Umbilical cord (tissue), 1 donor: ENCODE measurements at regions not wholly inside any gene's neighbourhood (a gene's known extent, or its start where the extent isn't known, plus 50 kb on each side); places are given as distances from the start of the nearest gene placed in this dataset.

Experiments used
- DNase-seq: peaks from one replicate; pipeline ENCODE4 v3.0.0-alpha.2; 2015; ENCODE audit warnings: low spot score

DNA sequence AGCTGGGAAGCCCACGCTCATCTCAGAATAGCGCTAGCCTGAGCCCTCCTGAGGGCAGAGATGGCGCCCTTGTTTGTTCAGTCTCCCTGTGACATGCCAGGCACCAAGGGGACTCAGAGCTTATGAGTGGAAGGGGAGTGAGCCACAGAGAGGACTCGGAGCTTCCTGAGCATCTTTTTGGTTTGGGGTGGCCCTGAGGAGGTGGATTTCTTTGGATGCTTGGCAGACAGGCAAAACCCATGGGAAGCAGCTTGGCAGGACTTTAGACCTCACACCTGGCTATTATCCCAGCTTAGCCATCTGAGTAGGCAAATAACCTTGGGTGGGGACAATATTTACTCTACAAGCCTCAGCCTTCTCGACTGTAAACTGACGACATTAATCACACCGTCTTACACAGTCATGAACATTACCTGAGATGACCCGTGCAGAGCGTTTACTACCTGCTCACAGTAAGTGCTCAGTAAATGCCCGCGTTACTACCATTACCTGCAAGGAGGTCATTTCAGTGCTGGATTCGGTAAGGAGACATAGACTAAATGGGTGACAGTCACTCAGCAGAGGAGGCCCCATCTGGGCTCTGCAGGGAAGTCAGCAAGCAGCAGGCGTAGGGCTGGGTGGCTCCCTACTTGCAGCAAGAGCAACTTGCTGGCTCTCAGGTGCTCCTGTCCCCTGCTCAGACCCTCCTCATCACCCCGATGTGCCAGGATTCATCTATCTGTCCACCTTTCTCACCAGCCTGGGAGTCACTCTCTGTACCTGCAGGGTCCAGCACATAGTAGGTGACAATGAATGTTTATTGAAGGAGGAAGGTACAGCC lies 54.9 kb downstream of the KLHDC7A start:
- no peak for DNase-seq

DNA sequence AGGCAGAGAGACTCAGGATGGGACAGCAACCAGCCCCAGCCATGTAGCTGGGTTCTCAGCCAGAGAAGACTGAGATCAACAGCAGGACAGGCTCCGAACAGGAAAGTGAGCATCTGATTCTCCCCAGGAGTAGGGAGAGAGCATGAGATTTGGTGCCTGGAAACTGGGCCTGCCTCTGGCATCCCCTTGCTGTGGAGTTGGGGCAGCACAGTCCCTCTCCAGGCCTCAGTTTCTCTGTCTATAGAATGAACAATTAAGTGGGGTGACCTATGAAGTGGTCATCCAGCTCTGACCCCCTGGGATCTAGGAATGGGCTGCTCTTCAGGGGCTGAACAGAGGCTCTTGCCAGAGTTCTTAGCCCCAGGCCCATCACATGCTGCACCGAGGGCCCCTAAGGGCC lies 55.6 kb downstream of the KLHDC7A start:
- DNase-seq, result no peak

DNA sequence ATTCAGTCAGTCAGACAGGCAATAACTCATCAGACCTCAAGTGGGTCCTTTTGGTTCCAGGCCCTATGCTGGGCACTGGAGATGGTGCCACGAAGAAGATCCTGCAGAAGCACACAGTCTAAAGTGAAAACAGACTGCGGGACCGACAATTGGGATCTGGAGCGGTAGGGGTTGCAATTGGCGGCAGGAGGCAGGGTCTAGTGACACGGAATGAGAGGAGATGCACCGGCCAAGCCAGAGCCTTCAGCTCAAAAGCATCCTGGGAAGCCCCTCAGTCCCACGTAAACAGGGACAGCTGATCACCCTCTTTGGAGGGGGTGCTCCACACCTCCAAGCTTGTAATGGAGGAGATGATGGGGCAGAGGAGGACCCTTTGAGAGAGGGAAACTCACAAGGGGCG lies 56.2 kb downstream of the KLHDC7A start:
- DNase-seq, result no peak

DNA sequence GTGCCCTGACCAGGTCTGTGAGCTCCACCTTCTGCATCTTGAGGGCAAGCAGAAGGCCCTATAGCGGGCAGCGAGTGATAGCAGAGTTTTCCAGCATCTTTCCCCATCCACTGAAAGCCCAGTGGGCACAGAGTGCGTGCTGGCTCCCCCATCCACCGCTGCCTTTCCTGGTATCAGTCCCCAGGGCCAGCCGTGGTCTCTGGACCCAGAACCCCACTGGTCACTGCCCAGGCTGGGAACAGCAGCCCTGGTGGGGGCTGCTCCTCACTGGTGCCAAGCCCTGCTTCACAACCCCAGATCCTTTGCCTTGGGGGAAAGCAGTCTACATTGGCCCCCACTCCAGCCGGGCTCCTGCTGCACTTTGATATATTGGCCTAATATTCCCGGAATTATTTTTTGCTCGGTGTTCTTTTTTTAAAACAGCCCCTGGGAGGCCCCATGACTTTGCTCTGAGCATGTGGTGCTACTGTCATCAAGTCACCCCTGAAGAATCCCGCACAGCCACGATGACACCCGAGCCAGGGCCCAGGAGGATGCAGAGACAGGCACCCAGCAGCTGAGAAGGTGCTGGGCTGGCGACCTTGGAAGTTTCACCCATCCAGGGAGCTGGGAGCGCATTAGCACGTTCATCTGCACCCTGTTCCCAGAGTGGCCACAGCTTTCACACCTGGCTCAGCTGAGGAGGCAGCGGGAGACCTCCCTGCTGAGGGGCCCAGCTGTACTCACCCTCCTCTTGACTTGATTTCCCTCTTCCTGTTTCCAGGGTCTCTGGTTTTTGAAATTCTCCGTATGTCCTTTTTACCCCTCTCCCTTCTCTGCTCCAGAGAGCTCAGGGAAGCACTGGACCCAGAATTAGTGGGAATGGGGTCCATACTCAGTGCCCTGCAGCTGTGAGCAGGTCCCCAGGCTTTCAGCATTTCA lies 56.9 kb downstream of the KLHDC7A start:
- no peak for DNase-seq

DNA sequence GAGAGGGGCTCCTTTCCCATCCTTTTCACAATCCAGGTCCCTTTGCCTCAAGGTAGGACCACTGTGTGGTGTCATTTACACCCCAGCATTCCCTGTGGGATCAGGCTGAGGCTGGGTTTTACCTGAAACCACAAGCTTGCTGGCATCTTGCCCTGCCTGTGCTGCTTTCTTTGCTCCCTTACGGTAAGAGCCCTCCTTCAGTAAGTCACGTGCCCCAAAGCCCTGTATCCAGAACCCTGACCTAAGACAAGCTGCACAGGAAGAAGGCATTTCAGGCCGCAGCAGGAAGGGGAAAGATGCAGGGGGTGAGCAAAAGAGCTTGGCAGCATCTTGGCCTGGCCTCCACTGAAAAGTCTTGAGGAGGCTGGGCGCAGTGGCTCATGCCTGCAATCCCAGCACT lies 58.4 kb downstream of the KLHDC7A start:
- no peak for DNase-seq

DNA sequence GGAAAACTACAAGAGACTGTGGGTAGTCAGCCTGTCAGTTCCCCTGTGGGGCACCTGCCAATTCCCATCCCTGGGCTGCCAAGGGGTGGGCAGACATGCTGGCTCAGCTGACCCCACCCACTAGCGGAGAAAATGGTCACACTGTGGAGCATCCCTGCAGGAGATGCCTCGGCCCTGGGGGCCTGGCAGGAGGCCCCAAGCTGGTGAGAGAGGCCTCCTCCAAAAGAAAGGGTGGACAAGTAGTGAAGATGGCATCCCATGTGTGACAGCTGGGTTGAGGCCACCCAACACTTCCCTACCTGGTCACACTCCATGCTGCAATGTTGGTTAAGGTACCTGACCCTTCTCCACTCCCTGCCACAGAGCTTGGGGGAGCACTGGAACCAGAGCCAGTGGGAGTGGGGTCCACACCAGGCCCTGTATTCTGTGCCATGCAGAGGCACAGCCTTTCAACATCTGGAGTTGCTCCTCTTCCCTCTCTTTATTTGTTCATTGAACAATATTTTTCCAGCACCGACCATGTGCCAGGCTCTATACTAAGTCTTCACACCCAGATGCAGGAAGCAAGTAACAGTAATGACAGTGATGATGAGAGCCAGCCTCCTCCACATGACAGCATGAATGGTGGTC lies 59.5 kb downstream of the KLHDC7A start:
- no peak for DNase-seq

DNA sequence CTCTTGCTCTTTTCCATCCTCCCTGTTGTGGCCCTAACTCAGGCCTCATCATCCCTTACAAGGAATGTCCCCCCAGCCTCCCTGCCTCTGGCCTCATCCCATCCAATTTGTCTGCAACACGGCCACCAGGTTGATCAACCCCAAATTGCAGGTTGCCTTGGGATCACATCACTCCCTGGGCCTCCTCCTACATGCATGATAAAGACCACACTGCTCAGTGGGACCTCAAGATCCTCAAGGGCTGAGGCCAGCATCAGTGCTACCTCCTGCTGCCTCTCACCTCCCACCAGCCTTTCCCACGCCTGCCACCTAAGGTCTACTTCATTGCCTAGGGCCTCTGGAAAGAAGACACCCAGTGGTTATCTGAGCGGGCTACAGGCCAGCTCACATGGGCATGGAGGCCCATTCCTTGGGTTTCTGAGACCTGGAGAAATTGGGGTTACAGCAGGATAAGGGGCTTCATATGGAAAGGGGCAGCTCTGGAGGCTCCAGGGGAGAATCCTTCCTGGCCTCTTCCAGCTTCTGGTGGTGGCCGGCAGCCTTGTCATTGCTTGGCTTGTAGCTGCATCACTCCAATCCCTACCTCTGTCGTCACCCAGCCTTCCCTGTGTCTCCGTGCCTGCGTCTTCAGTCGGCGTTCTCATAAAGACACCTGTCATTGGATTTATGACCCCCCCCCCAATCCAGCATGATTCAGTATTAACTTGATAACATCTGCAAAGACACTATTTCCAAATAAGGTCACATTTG lies 60.5 kb downstream of the KLHDC7A start:
- DNase-seq, result no peak

DNA sequence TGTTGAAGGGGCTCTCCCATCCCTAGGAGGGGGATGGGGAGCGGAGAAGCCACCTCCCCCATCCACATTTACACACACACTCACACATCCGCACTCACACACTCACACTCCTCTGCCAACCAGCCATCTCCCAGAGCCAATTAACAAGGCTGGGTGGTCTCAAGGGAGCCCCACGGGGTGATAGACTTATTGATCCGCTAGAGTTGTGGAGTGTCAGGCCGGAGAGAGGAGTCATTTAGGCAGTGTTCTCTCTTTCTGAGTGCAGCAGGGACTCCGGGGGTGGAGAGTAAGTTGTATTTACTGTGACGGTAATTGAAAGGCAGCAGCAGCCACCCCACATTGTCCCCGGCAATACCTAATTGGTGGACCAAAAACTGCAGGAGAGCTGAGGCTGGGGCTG lies 61.6 kb downstream of the KLHDC7A start:
- DNase-seq, result no peak

DNA sequence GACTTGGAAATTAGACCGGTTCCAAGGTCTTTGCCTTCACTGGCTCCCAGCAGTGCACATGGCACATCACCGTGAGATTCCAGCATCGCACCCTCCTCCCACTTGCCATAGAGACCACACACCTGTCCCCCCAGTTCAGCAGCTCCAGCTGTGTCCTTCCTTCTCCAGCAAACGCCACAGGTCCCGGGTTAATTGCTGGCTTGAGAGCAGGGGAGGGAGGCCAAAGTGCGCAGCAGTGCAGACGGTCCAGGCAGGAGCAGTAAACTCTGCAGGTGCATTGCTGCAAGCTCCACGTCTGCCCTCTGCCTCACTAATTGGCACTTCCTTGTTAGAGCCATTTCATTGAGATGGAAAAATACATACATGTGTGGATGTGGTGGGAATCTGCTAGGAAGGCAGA lies 65.3 kb downstream of the KLHDC7A start:
- no peak for DNase-seq

DNA sequence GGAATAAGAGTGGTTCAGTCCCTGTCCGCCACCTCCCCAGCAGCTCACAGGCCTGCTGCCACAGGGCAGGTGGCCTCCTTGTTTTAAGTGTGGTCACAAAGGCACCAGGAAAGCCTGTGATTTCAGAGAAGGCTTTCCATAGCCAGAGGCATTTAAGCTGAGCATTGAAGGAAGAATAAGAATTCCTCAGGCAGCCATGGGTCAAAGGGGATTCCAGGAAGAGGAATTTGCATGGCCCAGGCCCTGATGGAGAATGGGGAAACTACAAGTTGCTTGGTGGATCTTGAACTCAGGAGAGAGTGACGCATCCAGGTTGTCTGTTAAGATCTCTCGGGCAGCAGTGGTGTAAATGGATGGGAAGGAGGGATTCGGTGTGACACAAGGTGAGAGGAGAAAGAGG lies 66.7 kb downstream of the KLHDC7A start:
- DNase-seq, result no peak

DNA sequence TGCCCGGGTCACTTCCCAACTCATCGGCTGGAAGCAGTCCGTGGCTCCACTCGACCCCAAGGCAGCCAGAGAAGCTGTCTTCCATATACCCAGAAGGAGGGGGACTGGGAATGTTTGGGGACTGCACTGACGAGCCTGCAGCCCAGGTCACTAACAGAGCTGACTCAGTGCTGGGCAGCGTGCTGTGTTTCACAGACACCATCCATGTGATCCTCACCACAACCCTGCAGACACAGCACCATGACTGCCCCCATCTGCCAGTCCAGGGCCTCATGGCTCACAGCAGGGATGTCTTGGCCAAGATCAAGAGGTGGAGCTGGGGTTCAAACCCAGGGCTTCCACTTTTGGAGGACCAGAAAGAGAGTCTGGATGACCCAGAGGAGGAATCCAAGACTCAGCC lies 67.9 kb downstream of the KLHDC7A start:
- DNase-seq, result no peak

DNA sequence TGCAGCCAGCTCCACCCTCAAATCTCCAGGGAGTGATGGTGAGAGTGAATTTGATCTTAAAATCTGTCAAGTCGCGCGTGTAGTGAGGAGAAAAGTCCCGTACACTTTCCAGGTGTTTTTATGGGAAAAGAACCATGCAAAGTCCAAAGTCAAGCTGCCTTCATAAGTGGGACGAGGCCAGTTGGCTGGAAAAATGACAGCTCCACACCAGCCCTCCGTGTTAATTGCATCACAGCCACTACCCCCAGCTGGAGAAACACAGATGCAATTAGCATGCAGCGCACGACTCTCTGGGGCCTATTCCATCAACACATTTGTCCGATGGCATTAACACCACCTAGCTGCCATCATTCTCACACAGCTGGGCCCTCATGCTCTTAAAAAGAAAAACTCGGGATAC lies 68.4 kb downstream of the KLHDC7A start:
- DNase-seq, result no peak

DNA sequence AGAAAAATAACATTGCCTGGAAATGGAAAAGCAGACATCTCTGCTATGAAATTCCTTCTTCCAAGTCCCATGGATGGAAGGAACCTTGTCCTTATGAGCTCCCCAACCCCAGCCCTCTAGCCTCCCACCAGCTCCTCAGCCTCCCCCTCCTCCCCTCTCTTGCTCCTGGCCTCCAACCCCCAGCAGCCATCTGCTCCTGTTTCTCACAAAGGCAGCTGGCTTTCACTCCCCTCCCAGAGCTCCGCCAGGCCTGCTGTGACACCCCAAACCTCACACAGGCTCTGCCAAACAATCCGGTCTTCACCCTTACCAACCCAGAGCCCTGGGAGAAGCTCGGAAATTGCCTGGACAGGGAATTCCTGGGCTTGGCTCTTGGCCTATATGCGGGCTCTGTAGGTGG lies 69.2 kb downstream of the KLHDC7A start:
- DNase-seq, result no peak

DNA sequence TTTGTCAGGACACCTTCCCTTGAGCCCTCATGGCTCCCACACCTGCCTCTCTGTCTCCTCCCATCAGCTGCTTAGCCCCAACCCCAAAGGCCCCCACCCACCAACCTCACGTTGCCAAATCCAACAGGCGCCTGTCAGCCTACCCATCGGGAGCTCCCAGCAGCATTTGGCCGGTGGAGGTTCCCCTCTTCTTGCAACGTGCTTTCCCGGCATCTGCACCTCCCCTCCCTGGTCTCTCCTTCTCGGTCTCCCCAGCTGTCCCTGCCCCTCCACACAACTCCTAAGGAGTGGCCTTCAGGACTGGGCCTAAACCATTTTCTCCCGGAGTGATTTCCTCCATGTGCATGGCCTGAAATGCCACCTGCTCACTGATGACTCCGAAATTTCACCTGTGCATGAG lies 71.9 kb downstream of the KLHDC7A start:
- DNase-seq, result no peak

DNA sequence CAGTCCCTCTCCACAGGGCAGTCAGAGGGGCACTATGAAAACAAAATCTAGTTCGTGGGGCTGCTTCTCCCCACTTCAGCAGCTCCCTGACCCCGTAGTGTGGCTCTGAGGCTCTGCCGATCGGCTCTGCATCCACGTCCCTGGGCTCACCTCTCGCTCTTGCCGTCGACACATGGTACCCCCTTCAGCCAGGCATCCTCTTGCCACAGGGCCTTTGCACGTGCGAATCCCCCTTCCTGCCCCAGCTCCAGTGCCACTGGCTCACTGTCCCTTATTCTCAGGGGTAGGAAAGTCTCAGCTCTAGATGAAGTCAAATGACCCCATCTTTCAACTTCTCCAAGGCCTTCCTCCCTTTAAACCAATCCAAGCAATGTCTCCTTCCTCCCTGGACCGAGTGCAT lies 72.7 kb downstream of the KLHDC7A start:
- no peak for DNase-seq

DNA sequence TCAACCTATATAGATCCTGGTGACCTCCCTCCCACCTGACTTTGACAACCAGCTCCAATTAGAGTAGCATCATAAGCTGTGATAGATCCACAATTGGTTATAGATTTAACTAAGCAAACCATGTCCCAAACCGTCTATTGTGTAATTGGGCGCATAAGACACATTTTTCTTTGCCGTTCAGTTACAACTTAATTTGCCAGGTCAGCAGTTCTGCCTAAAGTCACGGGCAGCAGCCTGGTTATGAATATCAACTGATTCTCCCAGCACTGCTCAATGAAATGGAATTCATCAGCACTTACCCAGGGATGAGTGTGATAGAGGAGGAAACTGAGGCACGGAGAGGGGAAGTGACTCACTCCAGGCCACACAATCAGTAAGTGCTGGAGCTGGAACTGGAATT lies 73.4 kb downstream of the KLHDC7A start:
- DNase-seq, result no peak

DNA sequence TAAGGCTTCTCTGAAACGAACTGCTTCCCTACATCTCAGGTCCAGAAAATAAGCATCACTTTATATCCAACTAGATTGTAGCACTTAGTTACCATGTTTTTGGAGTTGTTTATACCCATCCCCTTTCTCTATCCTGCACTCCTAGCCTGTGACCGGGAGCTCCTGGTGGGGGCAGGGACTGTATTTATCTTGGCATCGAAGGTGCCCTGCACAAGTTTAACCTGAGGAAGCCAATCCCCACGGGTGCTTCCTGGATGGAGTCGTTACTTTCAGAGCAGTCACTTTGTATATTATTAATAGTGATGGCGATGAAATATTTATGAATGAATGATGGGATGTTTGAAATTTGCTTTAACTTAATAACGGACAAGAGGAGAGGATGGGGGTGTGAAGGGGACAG lies 73.9 kb downstream of the KLHDC7A start:
- DNase-seq, result no peak

DNA sequence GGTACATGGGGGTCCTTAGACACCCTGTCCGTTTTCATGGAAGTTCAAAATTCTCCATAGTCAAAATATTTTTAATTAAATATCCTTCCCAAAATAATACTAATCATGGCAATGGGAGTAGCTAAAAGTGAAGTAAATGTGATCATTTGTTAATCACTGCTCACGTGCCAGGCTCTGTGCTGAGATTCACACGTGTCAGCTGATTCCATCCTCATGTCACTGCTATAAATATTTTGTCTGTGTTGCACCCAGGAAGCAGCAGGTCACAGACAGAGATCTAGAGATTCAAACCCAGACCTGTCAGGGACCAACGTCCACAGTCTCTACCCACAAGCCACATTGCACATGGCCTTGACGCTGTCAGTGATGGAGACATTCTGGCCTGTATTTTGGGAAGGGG lies 74.3 kb downstream of the KLHDC7A start:
- DNase-seq, result no peak

DNA sequence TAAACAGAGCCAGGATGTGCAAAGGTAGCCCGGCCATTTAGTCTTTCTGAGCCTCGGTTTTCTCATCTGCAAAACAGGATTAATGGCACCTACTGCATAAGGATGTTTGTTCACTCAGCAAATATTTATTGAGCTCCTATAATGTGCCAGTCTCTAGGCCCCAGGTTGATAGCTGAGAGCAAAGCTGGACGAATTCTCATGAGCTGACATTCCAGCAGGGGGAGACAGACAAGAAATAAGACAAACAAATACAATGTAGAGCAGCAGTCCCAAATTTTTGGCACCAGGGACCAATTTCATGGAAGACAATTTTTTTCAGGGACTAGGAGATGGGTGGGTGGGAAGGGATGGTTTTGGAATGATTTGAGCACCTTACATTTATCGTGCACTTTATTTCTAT lies 74.3 kb upstream of the PAX7 start:
- DNase-seq, result peak; percentile 8

DNA sequence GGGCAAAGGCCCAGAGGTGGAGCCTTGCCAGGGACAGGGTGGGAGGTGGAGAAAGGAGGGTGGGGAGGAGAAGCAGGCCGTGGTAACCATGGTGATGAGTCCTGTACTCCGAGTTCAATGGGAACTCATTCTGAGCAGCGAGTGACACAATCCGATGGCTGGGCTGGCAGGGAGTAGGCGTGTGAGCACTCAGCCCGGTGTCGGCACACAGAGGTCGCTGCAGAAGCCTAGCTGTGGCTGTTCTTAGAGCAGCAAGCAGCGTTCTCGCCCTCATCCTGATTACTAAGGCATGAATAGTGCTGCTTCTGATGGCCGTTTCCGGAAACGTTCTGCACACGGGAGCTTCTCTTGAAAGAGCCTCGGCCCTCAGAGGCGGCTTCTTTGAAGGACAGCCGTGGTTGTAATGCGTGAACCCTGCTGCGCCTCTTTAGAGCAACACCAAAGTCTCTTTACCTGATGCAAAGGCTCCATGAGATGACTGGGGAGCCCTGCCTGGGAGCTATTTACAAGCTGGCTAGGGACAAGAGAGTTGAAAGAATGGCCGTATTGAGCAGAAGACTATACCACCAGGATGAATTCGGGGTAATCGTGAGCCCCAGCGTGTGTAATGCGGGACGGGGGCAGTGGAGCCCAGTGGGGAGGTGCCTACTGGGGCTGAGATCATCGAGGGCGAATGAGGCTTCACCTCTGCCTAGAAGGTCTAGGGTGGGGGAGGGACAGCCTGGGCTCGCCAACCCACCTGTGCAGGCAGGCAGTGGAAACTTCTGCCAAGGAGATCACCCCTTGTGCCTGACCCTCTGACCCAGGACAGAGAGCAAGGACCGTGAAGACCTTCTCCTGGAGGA lies 72.8 kb upstream of the PAX7 start:
- no peak for DNase-seq

DNA sequence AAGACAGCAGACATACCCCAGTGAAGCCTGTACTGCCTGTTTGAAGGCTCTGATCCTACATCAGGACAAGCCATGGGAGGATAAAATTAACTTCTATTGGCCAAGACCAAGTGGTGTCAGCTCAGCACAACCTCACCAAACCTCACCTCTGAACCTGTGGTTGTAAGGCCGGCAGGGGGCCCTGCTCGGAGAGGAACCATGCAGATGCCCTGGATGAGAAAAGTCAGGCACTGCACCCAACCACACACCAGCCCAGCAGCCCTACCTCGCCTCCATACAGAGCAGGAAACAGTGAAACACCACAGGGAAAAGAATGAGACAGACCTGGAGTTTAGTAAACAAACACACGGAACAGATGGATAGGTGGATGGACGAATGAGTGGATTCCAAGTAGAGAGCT lies 70.0 kb upstream of the PAX7 start:
- no peak for DNase-seq
